ENCODE measurements at regions not wholly inside any gene's neighbourhood (a gene's known extent, or its start where the extent isn't known, plus 50 kb on each side); places are given as distances from the start of the nearest gene placed in this dataset.
"Not testable (repeated sequence)": the region's sequence is repeated elsewhere in the genome, so short reads cannot be mapped to it uniquely, and the experiment has no call there.

GRCh38 chr10:101280511-101280910, 51.2 kb upstream of the LBX1 start:
- DNase-seq (ENCODE audit: low spot score): no peak
- intact Hi-C loops (cut with DNase I): no loop called here

- intact Hi-C loops (cut with DNase I); DNase-seq (ENCODE audit: low spot score): not testable (repeated sequence)
These were observed 51.7 kb upstream of the LBX1 start for GRCh38 chr10:101280921-101281320.

- intact Hi-C loops (cut with DNase I): no loop called here
- no peak for DNase-seq (ENCODE audit: low spot score)
These were observed 53.7 kb upstream of the LBX1 start for GRCh38 chr10:101282947-101283346.

DNA sequence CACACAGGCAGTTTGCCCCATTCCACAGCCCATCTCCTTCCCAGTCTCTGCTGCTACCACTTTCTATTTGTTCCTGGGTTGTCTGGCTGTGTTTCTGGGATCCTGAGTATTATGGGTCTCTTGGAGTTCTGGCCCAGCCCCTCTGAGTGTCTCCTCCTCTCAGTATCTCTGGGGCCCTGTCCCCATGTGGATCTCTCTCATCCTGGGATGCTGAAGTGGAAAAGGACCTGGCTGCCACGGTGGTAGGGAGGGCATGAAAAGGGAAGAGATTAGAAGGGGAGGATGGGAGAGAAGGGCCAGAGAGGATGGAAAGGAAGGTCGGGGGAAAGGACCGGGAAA, 54.5 kb upstream of the LBX1 start:
- no peak for DNase-seq (ENCODE audit: low spot score)
- intact Hi-C loops (cut with DNase I): no loop called here

DNA sequence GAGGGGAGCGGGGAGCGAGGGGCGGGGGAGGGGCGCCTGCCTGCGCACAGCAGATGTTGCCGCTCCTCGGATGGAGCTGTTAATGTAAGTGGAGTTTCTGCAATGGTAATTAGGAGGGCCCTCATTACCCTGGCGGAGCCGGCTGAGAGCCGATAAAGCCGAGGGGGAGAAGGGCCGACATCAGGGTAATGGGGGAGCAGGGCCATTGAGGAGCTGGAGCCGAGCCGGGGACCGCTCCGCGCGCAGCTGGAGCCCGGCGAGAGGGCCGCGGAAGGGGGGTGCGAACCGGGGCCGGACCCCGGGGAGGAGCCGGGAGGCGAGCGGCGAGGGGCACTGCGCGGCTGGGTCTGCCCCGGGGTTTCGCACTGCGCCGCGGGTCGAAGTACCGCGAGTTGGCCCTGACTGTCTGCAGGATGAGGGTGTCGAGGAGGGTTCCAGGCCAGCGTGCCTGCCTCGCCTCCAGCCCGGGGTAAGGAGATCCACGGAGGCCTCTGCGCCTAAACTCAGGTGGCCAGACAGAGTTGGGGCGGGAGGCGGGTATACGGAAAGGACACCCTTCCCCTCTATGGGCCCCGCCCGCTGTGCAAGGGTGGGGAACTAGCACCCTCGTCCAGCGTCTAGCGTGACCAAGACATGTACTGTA, 55.0 kb upstream of the LBX1 start:
- intact Hi-C loops (cut with DNase I): no loop called here
- no peak for DNase-seq (ENCODE audit: low spot score)

GRCh38 chr10:101284744-101285463, 55.6 kb upstream of the LBX1 start:
- DNase-seq (ENCODE audit: low spot score): no peak
- intact Hi-C loops (cut with DNase I): no loop called here

DNA sequence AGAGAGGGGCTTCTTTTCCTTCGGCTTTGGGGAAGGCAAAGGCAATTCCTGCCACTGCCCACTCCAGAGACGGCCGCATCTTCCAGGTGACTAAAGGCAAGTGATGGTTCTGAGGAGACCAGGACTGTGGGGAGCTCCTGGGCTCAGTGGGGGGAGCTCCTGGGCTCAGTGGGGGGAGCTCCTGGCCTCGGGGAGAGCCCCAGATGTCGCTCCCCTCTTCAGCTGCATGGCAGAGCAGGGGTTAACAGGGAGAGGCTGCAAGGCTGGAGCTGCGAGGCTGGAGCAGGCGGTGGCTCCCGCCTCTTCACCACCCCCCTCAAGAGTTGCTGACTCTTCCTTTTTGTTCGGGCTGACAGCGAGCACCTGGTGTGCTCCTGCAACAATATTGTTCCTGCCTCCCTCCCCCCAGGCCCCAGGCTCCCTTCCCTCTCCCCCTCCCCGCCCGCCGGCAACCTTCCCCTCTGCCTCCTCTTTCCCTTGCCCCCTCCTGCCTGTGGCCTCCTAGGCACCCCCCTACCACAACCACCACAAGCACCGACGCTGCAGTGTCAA, 56.3 kb upstream of the LBX1 start:
- intact Hi-C loops (cut with DNase I): no loop called here
- DNase-seq (ENCODE audit: low spot score): no peak

DNA sequence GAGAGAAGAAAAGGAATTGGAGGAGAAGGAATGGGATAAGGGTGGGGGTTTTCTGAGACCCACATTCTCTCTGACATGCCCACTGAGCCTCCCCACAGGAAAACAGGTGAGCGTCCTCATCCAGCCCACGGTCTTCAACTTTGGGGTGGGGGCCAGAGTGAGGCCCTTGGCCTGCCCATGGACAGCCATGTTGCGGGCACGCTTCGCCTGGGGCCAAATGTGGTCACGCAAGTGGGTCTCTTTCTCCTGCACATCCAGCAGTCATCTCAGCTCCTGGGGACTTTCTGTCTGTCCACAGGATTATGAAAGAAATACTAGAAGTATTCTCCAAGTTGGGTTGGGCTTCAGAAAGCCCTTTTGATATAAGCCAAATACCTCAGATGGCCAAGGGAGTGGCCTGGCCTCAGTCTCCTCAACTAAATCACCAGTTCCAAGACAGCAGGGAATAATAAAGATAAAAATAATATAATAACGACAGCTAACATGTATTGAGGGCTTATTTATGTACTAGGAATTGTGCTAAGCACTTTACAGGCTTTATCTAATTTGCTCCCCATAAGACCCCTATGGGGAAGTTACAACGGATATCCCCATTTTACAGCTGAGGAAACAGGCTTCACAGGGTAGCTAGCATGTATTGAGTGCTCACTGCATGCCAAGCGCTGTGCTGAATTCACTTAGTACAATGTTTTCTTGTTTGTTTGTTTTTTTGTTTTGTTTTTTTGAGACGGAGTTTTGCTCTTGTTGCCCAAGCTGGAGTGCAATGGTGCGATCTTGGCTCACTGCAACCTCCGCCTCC, 57.2 kb upstream of the LBX1 start:
- DNase-seq (ENCODE audit: low spot score): no peak
- intact Hi-C loops (cut with DNase I): no loop called here

DNA sequence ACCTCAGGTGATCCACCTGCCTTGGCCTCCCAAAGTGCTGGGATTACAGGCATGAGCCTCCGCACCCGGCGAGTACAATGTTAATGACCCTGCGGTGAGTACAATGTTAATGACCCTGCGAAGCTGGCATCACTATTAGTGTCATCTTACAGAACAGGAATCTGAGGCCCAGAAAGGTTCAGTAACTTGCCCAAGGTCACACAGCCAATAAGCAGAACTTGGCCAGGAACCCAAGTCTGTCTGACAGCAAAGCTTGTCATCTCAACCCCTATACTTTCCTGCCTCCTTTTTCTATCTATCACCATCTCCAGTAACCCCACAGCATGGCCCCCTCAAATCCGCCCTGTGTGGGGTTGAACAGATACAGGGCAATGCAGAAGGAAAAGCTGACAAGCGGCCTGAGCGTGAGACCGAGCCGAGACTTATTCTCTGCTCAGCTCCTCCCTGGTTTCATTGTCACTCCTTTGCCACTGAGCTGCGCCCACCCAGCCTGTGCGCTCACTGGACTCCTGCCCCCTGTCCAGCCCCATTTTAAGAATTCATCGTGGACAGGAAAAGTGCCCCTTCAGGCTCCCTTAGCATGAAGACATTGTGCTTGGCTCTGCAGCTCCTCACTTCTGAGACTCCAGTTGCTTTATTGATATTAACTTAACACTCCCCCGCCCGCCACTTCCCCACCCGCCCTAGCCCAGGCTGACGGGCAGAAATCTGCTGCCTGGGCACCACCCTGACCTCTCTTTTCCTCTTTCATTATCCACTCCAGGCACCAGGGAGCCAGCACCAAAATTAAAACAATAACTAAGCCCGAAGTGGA, 58.1 kb upstream of the LBX1 start:
- DNase-seq (ENCODE audit: low spot score): no peak
- intact Hi-C loops (cut with DNase I): no loop called here

DNA sequence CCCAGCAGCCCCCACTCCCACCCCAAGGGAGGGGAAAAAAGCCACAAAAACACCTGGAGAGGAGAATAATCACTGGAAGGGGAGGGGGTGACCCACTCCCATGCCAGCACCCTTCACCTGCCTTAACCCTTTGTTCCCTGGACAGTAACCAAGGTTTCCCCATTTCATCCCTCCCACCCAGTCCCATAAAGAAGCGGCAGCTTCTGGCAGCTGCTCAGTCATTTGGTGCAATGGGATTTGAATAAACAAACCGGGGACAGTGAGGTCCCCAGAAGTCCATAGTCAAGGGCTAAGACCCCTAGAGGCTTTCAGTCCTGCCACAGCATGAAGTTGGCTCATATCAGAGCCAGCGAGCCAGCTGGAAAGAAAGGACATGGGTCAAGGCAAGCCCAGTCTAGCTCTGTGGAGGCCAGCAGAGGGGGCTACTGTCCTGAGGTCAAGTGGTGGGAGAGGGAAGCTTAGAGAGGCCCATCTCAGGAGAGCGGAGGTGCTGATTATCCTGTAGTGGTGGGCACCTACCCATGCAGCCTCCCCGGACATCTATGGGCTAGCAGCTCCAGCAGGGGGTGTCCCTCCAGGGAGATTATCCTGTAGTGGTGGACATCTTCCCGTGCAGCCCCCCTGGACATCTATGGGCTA, 58.9 kb upstream of the LBX1 start:
- intact Hi-C loops (cut with DNase I): no loop called here
- DNase-seq (ENCODE audit: low spot score): no peak

DNA sequence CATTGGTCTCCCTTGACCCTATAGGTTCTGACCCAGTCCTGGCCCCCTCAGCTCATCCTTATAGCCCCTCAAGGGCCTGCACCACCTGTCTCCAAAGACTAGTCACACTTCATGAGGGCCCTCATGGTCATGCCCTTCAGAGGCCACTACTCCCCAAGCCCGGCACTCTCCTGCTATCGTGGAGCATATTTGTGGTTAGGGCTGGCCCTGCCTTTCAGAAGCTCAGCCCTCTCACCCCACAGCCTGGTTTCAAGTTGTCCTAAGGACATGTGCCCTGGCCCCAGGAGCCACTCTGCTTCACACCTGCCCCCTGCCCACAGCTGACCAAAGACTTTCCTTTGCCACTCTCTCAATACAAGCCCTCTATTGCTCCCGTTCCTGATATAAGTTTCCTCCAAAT, 60.3 kb upstream of the LBX1 start:
- intact Hi-C loops (cut with DNase I): no loop called here
- DNase-seq (ENCODE audit: low spot score): no peak

DNA sequence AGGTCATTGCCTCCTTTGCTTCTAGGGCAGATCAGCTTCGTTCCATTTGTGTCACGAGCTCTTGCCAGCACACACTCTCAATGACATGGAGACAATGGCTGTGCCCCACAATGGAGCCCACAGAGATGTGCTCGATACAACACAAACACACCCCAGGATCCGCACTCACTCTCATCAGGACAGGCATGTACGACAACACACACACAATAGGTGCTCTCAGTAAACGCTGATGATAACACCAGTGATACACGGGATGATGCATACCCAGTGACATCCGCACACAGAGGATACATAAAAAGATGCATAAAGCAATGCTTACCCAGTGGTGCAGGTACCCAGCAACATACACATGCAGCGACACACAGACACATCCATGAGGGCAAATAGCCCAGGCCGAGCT, 61.2 kb upstream of the LBX1 start:
- DNase-seq (ENCODE audit: low spot score): no peak
- intact Hi-C loops (cut with DNase I): loop anchor here (5.0 kb wide), 1 partner anchor 78 kb away; no protein-coding TSS in a partner anchor

DNA sequence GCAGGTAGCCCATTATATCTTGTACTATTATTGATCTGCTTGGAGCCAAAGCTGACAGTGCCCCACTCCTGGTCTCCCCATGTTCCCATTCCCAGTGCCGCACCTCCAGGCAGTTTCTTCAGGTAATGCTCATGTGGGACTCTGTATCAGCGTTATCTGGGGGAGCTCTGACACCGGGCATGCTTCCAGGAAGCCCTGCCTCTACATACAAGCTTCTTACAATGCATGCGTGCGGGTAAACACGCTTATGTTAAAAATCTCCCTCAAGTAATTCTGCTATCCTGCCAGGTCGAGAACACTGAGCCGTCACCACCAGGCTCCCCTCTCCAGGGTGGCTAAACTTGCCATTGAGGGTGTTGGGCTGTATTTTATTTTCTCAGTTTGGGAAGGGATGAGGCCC, 61.6 kb upstream of the LBX1 start:
- DNase-seq (ENCODE audit: low spot score): no peak
- intact Hi-C loops (cut with DNase I): loop anchor here (5.0 kb wide), 1 partner anchor 79 kb away; no protein-coding TSS in a partner anchor

GRCh38 chr10:101291331-101292193, 62.3 kb upstream of the LBX1 start:
- DNase-seq (ENCODE audit: low spot score): no peak
- intact Hi-C loops (cut with DNase I): loop anchor here (5.0 kb wide), 1 partner anchor 79 kb away; no protein-coding TSS in a partner anchor

DNA sequence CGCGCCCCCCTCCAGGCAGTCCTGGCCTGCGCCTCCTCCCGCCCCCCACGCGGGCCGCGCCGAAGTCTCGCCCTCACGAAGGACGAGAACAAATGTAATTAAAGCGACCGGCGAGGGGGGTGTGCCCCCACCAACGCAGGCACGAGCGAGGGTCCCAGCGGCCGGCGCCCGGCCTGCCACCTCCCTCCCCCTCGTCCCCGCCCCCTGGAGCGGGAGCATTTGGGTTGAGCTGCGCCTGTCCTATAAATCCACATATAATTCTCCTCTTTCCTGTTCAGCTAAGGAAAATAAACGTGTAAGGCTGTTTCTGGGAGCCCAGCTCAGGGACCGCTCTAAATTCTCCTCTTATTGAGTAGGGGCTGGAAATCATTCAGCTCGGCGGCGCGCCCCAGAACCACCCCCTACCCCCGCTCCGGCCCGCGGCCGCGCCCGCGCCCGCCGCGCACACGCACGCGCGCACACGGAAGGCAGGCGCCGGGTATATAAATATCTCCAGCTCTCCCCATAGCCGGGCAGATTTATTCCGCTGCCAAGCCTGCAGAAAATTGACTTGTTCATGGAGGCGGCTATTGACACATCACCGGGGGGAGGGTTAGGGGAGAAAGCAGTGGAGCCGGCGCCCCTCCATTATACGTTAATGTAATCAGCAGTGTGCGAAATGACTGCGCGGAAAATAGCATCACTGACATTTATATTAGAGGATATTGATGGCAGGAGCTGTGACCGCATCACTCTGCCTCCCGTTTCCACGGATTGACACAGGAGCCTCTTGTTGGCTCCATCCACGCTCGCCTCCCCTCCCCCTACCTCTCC, 61.6 kb upstream of the BTRC start:
- intact Hi-C loops (cut with DNase I): loop anchor here (5.0 kb wide), 1 partner anchor 80 kb away; no protein-coding TSS in a partner anchor
- DNase-seq (ENCODE audit: low spot score): no peak

GRCh38 chr10:101293007-101293723, 60.8 kb upstream of the BTRC start:
- intact Hi-C loops (cut with DNase I): loop anchor here (5.0 kb wide), 1 partner anchor 81 kb away; no protein-coding TSS in a partner anchor
- DNase-seq (ENCODE audit: low spot score): no peak

DNA sequence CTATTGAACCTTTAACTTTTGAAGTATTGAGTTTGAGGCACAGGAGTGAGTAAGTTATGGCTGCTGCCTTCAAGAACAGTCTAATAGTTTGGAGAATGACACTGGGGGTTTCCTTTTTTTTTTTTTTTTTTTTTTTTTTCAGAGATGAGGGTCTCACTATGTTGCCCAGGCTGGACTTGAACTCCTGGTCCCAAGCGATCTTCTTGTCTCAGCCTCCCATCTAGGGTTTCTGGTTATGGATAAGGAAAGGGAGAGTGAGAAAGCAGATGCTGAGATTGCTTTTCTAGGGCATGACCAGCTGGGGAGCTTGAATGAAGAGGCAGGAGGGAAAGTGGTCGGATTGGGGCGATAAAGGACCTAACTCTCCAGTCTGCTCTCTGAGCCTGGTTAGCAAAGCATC, 59.9 kb upstream of the BTRC start:
- intact Hi-C loops (cut with DNase I): loop anchor here (5.0 kb wide), 1 partner anchor 82 kb away; no protein-coding TSS in a partner anchor
- DNase-seq (ENCODE audit: low spot score): no peak

Data from cardiac septum (tissue), 1 donor.